ENCODE measurements at regions not wholly inside any gene's neighbourhood (a gene's known extent, or its start where the extent isn't known, plus 50 kb on each side); places are given as distances from the start of the nearest gene placed in this dataset.

- TF ChIP-seq CTCF (conservative IDR thresholded peaks at IDR 0.05; ENCODE audit: low read depth, low read length) (no peak), EZH2 (IDR thresholded peaks at IDR 0.05; ENCODE audit: low read length, unreplicated experiment) (no peak)
These were observed 323.4 kb upstream of the EPHA4 start for GRCh38 chr2:221895366-221896121.
